ENCODE measurements at regions not wholly inside any gene's neighbourhood (a gene's known extent, or its start where the extent isn't known, plus 50 kb on each side); places are given as distances from the start of the nearest gene placed in this dataset.

- TF ChIP-seq CTCF (IDR thresholded peaks at IDR 0.05; ENCODE audit: insufficient read depth, low read depth, low read length) (no peak), EZH2 (IDR thresholded peaks at IDR 0.05; ENCODE audit: insufficient read depth, low read length) (no peak)
Observed at GRCh38 chr17:5700745-5701144, 116.4 kb upstream of the NLRP1 start.
